Ovary (tissue), 7 donors: ENCODE measurements at regions not wholly inside any gene's neighbourhood (a gene's known extent, or its start where the extent isn't known, plus 50 kb on each side); places are given as distances from the start of the nearest gene placed in this dataset.

Experiments
- DNase-seq, 5 donors: peaks; one replicate each; pipeline ENCODE4 v3.0.0-alpha.2; 2019 to 2020
- H3K27ac ChIP-seq, 2 donors: fragments of 200-600 bp; one replicate each; pipeline versions ENCODE4 v1.5.1 to v1.8.0; 2019 to 2022
- H3K27me3 ChIP-seq: fragments of 200-600 bp; one replicate; pipeline ENCODE4 v1.8.0; 2022
- H3K36me3 ChIP-seq: fragments of 200-600 bp; sonication (generic); one replicate; pipeline ENCODE4 v1.5.1; 2019
- H3K4me1 ChIP-seq: one replicate; pipeline ENCODE4 v1.8.1; 2013; ENCODE audit warnings: mild to moderate bottlenecking, moderate library complexity; ENCODE audit not compliant: insufficient read depth
- H3K4me3 ChIP-seq: fragments of 200-600 bp; sonication (generic); one replicate; pipeline ENCODE4 v1.5.1; 2017
- H3K9me3 ChIP-seq, 2 donors: fragments of 200-600 bp in 1 of 2; sonication (generic) in 1 of 2; one replicate each; pipeline versions ENCODE4 v1.5.1 to v1.8.1; 2013 to 2019; ENCODE audit warnings: mild to moderate bottlenecking in 1 of 2, moderate library complexity in 1 of 2
- CTCF ChIP-seq, 3 donors: fragments of 450-650 bp in 2 of 3; fragments of 200-600 bp in 1 of 3; IDR thresholded peaks; one replicate each; pipeline versions ENCODE4 v1.5.1 to v1.8.0; 2016 to 2022; ENCODE audit warnings: antibody characterized with exemption in 3 of 3, mild to moderate bottlenecking in 1 of 3
- EP300 ChIP-seq: sonication (generic); formaldehyde crosslinking; IDR thresholded peaks from one replicate; pipeline ENCODE4 v1.6.1; 2017; ENCODE audit warnings: antibody characterized with exemption
- POLR2A ChIP-seq: fragments of 450-650 bp; IDR thresholded peaks from one replicate; pipeline ENCODE4 v1.6.1; 2017; ENCODE audit warnings: antibody characterized with exemption, mild to moderate bottlenecking, moderate library complexity
- WGBS, 3 donors: extraction: QIAGEN DNeasy Blood & Tissue Kit in 1 of 3; methylation state at CpG; one replicate each; pipeline versions ENCODE4 v1.1.5 to v1.1.7; 2013 to 2017; 5-methylcytosine and 5-hydroxymethylcytosine counted together
- intact Hi-C, 4 donors: fragments of 100-400 bp; cut with DNase I; formaldehyde crosslinking; loops; one replicate each; pipeline versions ENCODE4 v1.11.0 to v1.15.1; 2022 to 2023
- donor health status: DM: no; HTN: no; CAD: no; lungs with moderate emphysema.
- donor health status: DM: no; HTN: no; CAD: no.
- donor health status: Bipolar disorder and iron deficiency.
- donor health status: DM: no; HTN: no; CAD: no.
- donor health status: DM: yes; HTN: yes; CAD: no.

- H3K4me1 ChIP-seq, result no peaks in the 10 kb centered on the region
- H3K4me3 ChIP-seq, result no peak overlapping the region
- peaks cover 0 to 5% of the 10 kb centered on the region in 2 donors for H3K9me3 ChIP-seq
- H3K27me3 ChIP-seq, result no peaks in the 10 kb centered on the region
- no peak for DNase-seq
- H3K27ac ChIP-seq, result no peak overlapping the region
- TF ChIP-seq EP300, result no peak
- TF ChIP-seq POLR2A, result no peak
- intact Hi-C loops, result no loop called here
- H3K36me3 ChIP-seq, result no peaks in the 10 kb centered on the region
- 74 to 94% (median 91%) methylated on average over 1 of the region's 1 CpG for WGBS, 3 donors
Measured at GRCh38 chr12:23088594-23088993, 463.6 kb downstream of the ETNK1 start.

- Histone ChIP-seq H3K27me3 (no peaks in the 10 kb centered on the region), H3K4me1 (no peaks in the 10 kb centered on the region), H3K4me3 (no peak overlapping the region), H3K9me3 (no peaks in the 10 kb centered on the region), H3K36me3 (no peaks in the 10 kb centered on the region), H3K27ac (no peak overlapping the region)
- no peak for DNase-seq
- 85 to 95% (median 95%) methylated on average over 2 of the region's 2 CpGs for WGBS, 3 donors
- intact Hi-C loops, result no loop called here
- no peak for TF ChIP-seq POLR2A
- no peak for TF ChIP-seq CTCF (IDR thresholded peaks at IDR 0.05)
- no peak for TF ChIP-seq EP300
Measured at GRCh38 chr12:23093488-23093887, 468.5 kb downstream of the ETNK1 start.

- DNase-seq, result no peak
- H3K4me3 ChIP-seq, result no peak overlapping the region
- no peaks in the 10 kb centered on the region for H3K4me1 ChIP-seq
- TF ChIP-seq EP300, result no peak
- TF ChIP-seq POLR2A, result no peak
- TF ChIP-seq CTCF (IDR thresholded peaks at IDR 0.05), result no peak
- H3K36me3 ChIP-seq, result no peaks in the 10 kb centered on the region
- WGBS, 3 donors, result 84 to 97% (median 85%) methylated on average over 1 of the region's 1 CpG
- intact Hi-C loops, result no loop called here
- H3K27me3 ChIP-seq, result no peaks in the 10 kb centered on the region
- H3K9me3 ChIP-seq, result no peaks in the 10 kb centered on the region
- no peak overlapping the region for H3K27ac ChIP-seq
Measured at GRCh38 chr12:23096321-23096720, 471.4 kb downstream of the ETNK1 start.

- Histone ChIP-seq H3K4me1 (no peaks in the 10 kb centered on the region), H3K36me3 (no peaks in the 10 kb centered on the region), H3K4me3 (no peak overlapping the region), H3K9me3 (no peaks in the 10 kb centered on the region), H3K27ac (no peak overlapping the region), H3K27me3 (no peaks in the 10 kb centered on the region)
- DNase-seq, result no peak
- WGBS, 3 donors, result 72 to 90% (median 86%) methylated on average over 5 of the region's 5 CpGs
- TF ChIP-seq POLR2A (no peak), EP300 (no peak), CTCF (IDR thresholded peaks at IDR 0.05) (no peak)
- intact Hi-C loops, result no loop called here
Measured at GRCh38 chr12:23098110-23098509, 473.1 kb downstream of the ETNK1 start.

GRCh38 chr12:23098517-23098916 is 473.5 kb downstream of the ETNK1 start:
- H3K27me3 ChIP-seq, result no peaks in the 10 kb centered on the region
- H3K4me1 ChIP-seq, result no peaks in the 10 kb centered on the region
- TF ChIP-seq CTCF (IDR thresholded peaks at IDR 0.05), result no peak
- no peaks in the 10 kb centered on the region for H3K9me3 ChIP-seq
- no peak for DNase-seq
- intact Hi-C loops, result no loop called here
- 24 to 49% (median 39%) methylated on average over 3 of the region's 3 CpGs for WGBS, 3 donors
- H3K36me3 ChIP-seq, result no peaks in the 10 kb centered on the region
- H3K27ac ChIP-seq, result no peak overlapping the region
- H3K4me3 ChIP-seq, result no peak overlapping the region
